SU-DHL-6 (cell line): ENCODE measurements at regions not wholly inside any gene's neighbourhood (a gene's known extent, or its start where the extent isn't known, plus 50 kb on each side); places are given as distances from the start of the nearest gene placed in this dataset.

Source experiments
- H2AFZ ChIP-seq: fragments of 200-600 bp; sonication (generic); 2 replicates; pipeline ENCODE4 v1.6.1; 2014; ENCODE audit warnings: low read depth, mild to moderate bottlenecking, moderate library complexity, mixed read lengths, antibody characterized with exemption, low read length; ENCODE audit not compliant: severe bottlenecking
- H3F3A ChIP-seq: fragments of 200-600 bp; shearing (Covaris generic); 2 replicates; pipeline ENCODE4 v1.6.0; 2016; ENCODE audit warnings: antibody characterized with exemption, mild to moderate bottlenecking; ENCODE audit not compliant: insufficient read depth
- H3K27ac ChIP-seq: fragments of 200-600 bp; sonication (generic); 2 replicates; pipeline ENCODE4 v1.5.1; 2016; ENCODE audit warnings: low read depth, mild to moderate bottlenecking, low read length, moderate library complexity, mixed read lengths
- H3K27me3 ChIP-seq: fragments of 200-600 bp; sonication (generic), shearing (Covaris generic); 2 replicates; pipeline ENCODE4 v1.6.0; 2014; ENCODE audit warnings: mild to moderate bottlenecking, low read length
- H3K36me3 ChIP-seq: fragments of 200-600 bp; sonication (generic); 2 replicates; pipeline ENCODE4 v1.6.1; 2014; ENCODE audit warnings: mild to moderate bottlenecking, low read length, mixed read lengths
- H3K4me2 ChIP-seq: fragments of 300-600, 200-600 bp; shearing (Covaris generic), sonication (generic); 2 replicates; pipeline ENCODE4 v1.6.0; 2014; ENCODE audit warnings: low read length, low read depth, mild to moderate bottlenecking; ENCODE audit not compliant: poor library complexity, severe bottlenecking
- H3K4me3 ChIP-seq: fragments of 200-600 bp; sonication (generic); 2 replicates; pipeline ENCODE4 v1.5.1; 2014; ENCODE audit warnings: antibody characterized with exemption, low read length, mild to moderate bottlenecking, mixed read lengths; ENCODE audit not compliant: insufficient read depth, poor library complexity, severe bottlenecking
- H3K79me2 ChIP-seq: fragments of 200-600 bp; sonication (generic); 2 replicates; pipeline ENCODE4 v1.6.1; 2014; ENCODE audit warnings: mild to moderate bottlenecking, low read length, moderate library complexity; ENCODE audit not compliant: insufficient read depth
- H3K9ac ChIP-seq: fragments of 200-600 bp; sonication (generic); 2 replicates; pipeline ENCODE4 v1.7.0; 2014; ENCODE audit warnings: mild to moderate bottlenecking, low read length
- H3K9me2 ChIP-seq: fragments of 200-600 bp; sonication (generic); replicated peaks from 2 replicates; pipeline ENCODE4 v1.6.1; 2014; ENCODE audit warnings: low read length; ENCODE audit not compliant: insufficient read depth
- H3K9me3 ChIP-seq: fragments of 200-600 bp; sonication (generic); 2 replicates; pipeline ENCODE4 v1.6.1; 2014; ENCODE audit warnings: low read length, mixed read lengths; ENCODE audit not compliant: insufficient read depth
- H4K20me1 ChIP-seq: fragments of 200-600 bp; sonication (generic); 2 replicates; pipeline ENCODE4 v1.6.1; 2014; ENCODE audit warnings: low read depth, mild to moderate bottlenecking, antibody characterized with exemption, low read length, moderate library complexity, mixed read lengths
- EZH2phosphoT487 ChIP-seq: fragments of 200-600 bp; sonication (generic), shearing (Covaris generic); conservative IDR thresholded peaks from 2 replicates; pipeline ENCODE4 v1.6.1; 2018; ENCODE audit warnings: mild to moderate bottlenecking, antibody characterized with exemption, low read length, moderate library complexity, mixed read lengths
- TF ChIP-seq, protein P1 (sequence below): fragments of 200-600 bp; sonication (generic); IDR thresholded peaks from one replicate; pipeline ENCODE4 v1.5.1; 2017; ENCODE audit warnings: antibody characterized with exemption, mild to moderate bottlenecking, low read length, moderate library complexity; ENCODE audit not compliant: insufficient read depth, poor library complexity, severe bottlenecking

DNA sequence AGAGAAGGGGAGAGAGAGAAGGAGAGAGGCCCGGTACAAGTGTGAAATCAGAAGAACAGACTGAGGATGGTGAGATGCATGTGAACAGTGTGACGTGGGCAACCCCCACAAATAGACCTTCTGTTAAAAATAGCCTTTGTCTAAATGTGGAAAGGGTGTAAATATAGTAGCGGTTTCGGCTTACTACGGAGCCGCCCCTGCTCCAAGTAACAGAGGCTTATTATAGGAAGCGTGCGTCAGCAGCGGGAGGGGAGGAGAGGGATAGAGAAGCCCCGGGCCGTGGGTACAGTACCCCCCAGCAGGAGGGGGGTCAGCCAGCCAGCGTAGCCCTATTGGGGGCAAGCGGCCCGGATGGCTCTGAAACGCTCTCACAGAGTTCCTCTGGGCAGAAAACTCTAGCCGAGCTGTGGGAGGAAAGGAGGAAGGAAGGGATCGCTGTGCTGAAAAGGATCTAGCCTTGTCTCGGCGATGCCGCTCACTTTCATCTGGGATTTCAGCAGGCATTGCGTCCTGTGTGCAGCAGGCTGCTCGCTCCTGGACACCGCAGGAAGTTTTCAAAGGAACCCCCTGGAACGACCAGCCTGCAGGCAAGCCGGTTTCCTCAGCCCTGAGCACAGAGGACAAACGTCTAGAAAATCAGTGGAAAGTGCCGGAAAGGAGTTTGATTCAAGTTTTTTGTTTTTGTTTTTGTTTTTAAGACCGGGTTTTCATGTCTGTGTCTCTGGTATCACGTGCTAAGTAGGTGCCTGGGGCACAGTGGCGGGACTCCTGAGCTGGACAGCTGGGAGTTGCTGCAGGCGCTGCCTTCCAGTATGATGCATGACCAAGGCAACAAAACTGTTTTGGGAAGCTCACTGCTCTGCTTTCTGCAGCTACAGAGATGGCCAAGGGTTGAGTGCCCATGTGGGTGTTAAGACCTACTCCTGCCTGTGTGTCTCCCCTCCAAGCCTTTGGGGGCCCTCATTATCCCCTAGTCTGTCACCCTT, 146.6 kb downstream of the SEC61B start:
- Histone ChIP-seq H2AFZ (no peak overlapping the region), H3K4me3 (no peak overlapping the region)
- TF ChIP-seq, protein P1, sequence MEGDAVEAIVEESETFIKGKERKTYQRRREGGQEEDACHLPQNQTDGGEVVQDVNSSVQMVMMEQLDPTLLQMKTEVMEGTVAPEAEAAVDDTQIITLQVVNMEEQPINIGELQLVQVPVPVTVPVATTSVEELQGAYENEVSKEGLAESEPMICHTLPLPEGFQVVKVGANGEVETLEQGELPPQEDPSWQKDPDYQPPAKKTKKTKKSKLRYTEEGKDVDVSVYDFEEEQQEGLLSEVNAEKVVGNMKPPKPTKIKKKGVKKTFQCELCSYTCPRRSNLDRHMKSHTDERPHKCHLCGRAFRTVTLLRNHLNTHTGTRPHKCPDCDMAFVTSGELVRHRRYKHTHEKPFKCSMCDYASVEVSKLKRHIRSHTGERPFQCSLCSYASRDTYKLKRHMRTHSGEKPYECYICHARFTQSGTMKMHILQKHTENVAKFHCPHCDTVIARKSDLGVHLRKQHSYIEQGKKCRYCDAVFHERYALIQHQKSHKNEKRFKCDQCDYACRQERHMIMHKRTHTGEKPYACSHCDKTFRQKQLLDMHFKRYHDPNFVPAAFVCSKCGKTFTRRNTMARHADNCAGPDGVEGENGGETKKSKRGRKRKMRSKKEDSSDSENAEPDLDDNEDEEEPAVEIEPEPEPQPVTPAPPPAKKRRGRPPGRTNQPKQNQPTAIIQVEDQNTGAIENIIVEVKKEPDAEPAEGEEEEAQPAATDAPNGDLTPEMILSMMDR = no peak
- TF ChIP-seq EZH2phosphoT487 = no peak

DNA sequence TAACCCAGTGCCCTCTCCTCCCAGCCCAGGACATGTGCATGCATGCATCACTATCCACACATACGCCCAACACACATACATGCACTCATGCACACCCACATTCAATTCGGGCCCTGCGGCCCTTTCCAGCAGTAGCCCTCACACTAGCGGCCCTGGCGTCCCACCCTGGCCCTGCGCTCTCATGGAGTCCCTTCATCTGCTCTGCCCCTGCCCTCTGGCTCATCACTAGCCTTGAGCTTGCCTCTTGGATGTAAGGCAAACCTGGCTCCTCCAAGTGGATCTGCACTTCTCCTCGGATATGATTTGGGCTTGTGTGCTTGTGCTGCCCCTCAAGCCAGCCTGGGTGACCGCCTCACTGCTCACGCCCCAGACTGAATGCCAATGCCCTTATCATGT, 147.2 kb downstream of the SEC61B start:
- no peak overlapping the region for H3K9ac ChIP-seq
- no peak overlapping the region for H2AFZ ChIP-seq
- no peaks in the 10 kb centered on the region for H3K9me3 ChIP-seq
- H3F3A ChIP-seq = no peaks in the 10 kb centered on the region
- H3K4me2 ChIP-seq = no peak overlapping the region
- no peak overlapping the region for H3K27ac ChIP-seq
- H3K4me3 ChIP-seq = no peak overlapping the region
- H4K20me1 ChIP-seq = no peaks in the 10 kb centered on the region
- no peaks in the 10 kb centered on the region for H3K79me2 ChIP-seq
- TF ChIP-seq EZH2phosphoT487 = no peak
- TF ChIP-seq, protein P1 = no peak
- no peaks in the 10 kb centered on the region for H3K36me3 ChIP-seq
- H3K27me3 ChIP-seq = no peaks in the 10 kb centered on the region
- H3K9me2 ChIP-seq = no peaks in the 10 kb centered on the region

More for the DNA sequence above, 146.6 kb downstream of the SEC61B start:
- Histone ChIP-seq H3K27me3 (no peaks in the 10 kb centered on the region), H3F3A (no peaks in the 10 kb centered on the region), H3K36me3 (no peaks in the 10 kb centered on the region), H3K27ac (no peak overlapping the region), H3K9me2 (no peaks in the 10 kb centered on the region), H3K9ac (no peak overlapping the region), H3K79me2 (no peaks in the 10 kb centered on the region), H4K20me1 (no peaks in the 10 kb centered on the region), H3K4me2 (no peak overlapping the region), H3K9me3 (no peaks in the 10 kb centered on the region)

DNA sequence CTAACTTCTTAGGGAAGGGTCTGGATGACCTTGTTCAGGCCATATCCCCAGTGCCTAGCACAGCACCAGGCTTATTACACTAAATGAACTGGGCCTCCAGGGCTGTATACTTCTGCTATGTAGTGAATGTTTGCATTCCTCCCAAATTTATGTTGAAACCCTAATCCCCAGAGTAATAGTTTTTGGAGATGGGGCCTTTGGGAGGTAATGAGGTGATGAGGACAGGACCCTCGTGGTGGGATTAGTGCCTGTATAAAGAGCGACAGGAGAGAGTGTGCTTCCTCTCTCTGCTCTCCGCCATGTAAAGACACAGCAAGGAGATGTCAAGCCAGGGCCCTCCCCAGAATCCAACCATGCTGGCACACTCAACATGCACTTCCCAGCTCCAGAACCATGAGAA, 148.3 kb downstream of the SEC61B start:
- no peak overlapping the region for H3K4me3 ChIP-seq
- H3K9me2 ChIP-seq = no peaks in the 10 kb centered on the region

More for the DNA sequence above, 148.3 kb downstream of the SEC61B start:
- no peak overlapping the region for H3K27ac ChIP-seq
- H2AFZ ChIP-seq = no peak overlapping the region
- no peaks in the 10 kb centered on the region for H3K79me2 ChIP-seq
- no peaks in the 10 kb centered on the region for H3F3A ChIP-seq
- no peaks in the 10 kb centered on the region for H4K20me1 ChIP-seq
- TF ChIP-seq, protein P1 = no peak
- TF ChIP-seq EZH2phosphoT487 = no peak
- H3K4me2 ChIP-seq = no peak overlapping the region
- no peaks in the 10 kb centered on the region for H3K36me3 ChIP-seq
- H3K9me3 ChIP-seq = no peaks in the 10 kb centered on the region
- no peaks in the 10 kb centered on the region for H3K27me3 ChIP-seq
- no peak overlapping the region for H3K9ac ChIP-seq
